HCT116 (cell line): ENCODE measurements at regions not wholly inside any gene's neighbourhood (a gene's known extent, or its start where the extent isn't known, plus 50 kb on each side); places are given as distances from the start of the nearest gene placed in this dataset.

Source experiments
- ATAC-seq: fragments of 200-7000 bp; cut with Tn5 transposase; 2 replicates; pipeline ENCODE4 v1.9.1; 2020; ENCODE audit warnings: mild to moderate bottlenecking, moderate library complexity
- BruUV-seq: library from RNA; stranded (reverse); fragments of 400-500 nt; replicated peaks from 2 replicates; lab custom pipeline; 2021; lab: Mats Ljungman, UMichigan
- CTCF ChIA-PET: fragments of 300-600 bp; sonication (Branson Sonifier 250); formaldehyde crosslinking; loops from one replicate; lab custom pipeline; 2021; ENCODE audit warnings: antibody characterized with exemption; lab: Charles Lee
- POLR2A ChIA-PET: fragments of 300-600, 350-600 bp; sonication (Branson Sonifier 250); formaldehyde crosslinking; loops from one replicate; lab custom pipeline; 2021; ENCODE audit warnings: antibody characterized with exemption; lab: Charles Lee
- RAD21 ChIA-PET, 2 experiments: fragments of 300-600 bp; sonication (Branson Sonifier 250); formaldehyde crosslinking; loops; one replicate each; lab custom pipeline; 2023; ENCODE audit warnings: low total read pairs in 2 of 2; ENCODE audit not compliant: uncharacterized antibody in 2 of 2, unreplicated experiment in 2 of 2, low non-redundant PET in 1 of 2; lab: Charles Lee
- DNase-seq: peaks from one replicate; pipeline ENCODE4 v3.0.0-alpha.2; 2010; ENCODE audit warnings: low read depth, low spot score
- H2AFZ ChIP-seq: fragments of 200-600 bp; shearing (Covaris generic), sonication (generic); 2 replicates; pipeline ENCODE4 v1.6.1; 2017; ENCODE audit warnings: low read depth, mixed run types, mixed read lengths, antibody characterized with exemption, low read length; ENCODE audit not compliant: poor library complexity, severe bottlenecking
- H3K27ac ChIP-seq: 2 replicates; pipeline ENCODE4 v1.5.1; 2012; ENCODE audit warnings: low read depth, low read length
- H3K27me3 ChIP-seq: fragments of 200-600 bp; sonication (generic); 2 replicates; pipeline ENCODE4 v1.6.1; 2016; ENCODE audit warnings: mixed run types, low read length, mixed read lengths; ENCODE audit not compliant: insufficient read depth
- H3K36me3 ChIP-seq, 2 experiments: fragments of 200-500 bp in 1 of 2; fragments of 200-600 bp in 1 of 2; sonication (Bioruptor generic) in 1 of 2; sonication (generic) in 1 of 2; 2 replicates each; pipeline versions ENCODE4 v1.5.1 to v1.6.1; 2014 to 2016; ENCODE audit warnings: low read length in 2 of 2, inconsistent platforms in 1 of 2, mixed read lengths in 1 of 2, mixed run types in 1 of 2; ENCODE audit not compliant: insufficient read depth in 2 of 2, control insufficient read depth in 1 of 2
- H3K4me1 ChIP-seq, 2 experiments: fragments of 200-600 bp in 1 of 2; sonication (generic) in 1 of 2; 2 replicates each; pipeline versions ENCODE4 v1.5.1 to v1.6.1; 2012 to 2017; ENCODE audit warnings: low read length in 2 of 2, inconsistent platforms in 1 of 2, mild to moderate bottlenecking in 1 of 2, mixed read lengths in 1 of 2, mixed run types in 1 of 2, moderate library complexity in 1 of 2; ENCODE audit not compliant: insufficient read depth in 2 of 2, control insufficient read depth in 1 of 2
- H3K4me2 ChIP-seq: fragments of 200-600 bp; sonication (generic); 2 replicates; pipeline ENCODE4 v1.6.1; 2017; ENCODE audit warnings: mixed run types, low read length, mixed read lengths
- H3K4me3 ChIP-seq, 2 experiments: fragments of 200-600 bp in 1 of 2; sonication (generic) in 1 of 2; replicated peaks in 1 of 2; 2 replicates each; pipeline ENCODE4 v1.5.1; 2011 to 2016; ENCODE audit warnings: low read length in 2 of 2, control low read depth in 1 of 2, low read depth in 1 of 2, mild to moderate bottlenecking in 1 of 2, mixed read lengths in 1 of 2, mixed run types in 1 of 2
- H3K79me2 ChIP-seq: fragments of 200-600 bp; sonication (generic); 2 replicates; pipeline ENCODE4 v1.6.1; 2017; ENCODE audit warnings: mild to moderate bottlenecking, mixed run types, low read length, moderate library complexity, mixed read lengths; ENCODE audit not compliant: insufficient read depth
- H3K9ac ChIP-seq: fragments of 200-600 bp; sonication (generic); 2 replicates; pipeline ENCODE4 v1.6.1; 2016; ENCODE audit warnings: low read length, mixed read lengths
- H3K9me2 ChIP-seq: fragments of 200-600 bp; sonication (generic), shearing (Covaris generic); 2 replicates; pipeline ENCODE4 v1.6.1; 2017; ENCODE audit warnings: mixed run types, mild to moderate bottlenecking, moderate library complexity; ENCODE audit not compliant: insufficient read depth
- H3K9me3 ChIP-seq, 2 experiments: fragments of 200-500 bp in 1 of 2; fragments of 200-600 bp in 1 of 2; sonication (Bioruptor generic) in 1 of 2; sonication (generic) in 1 of 2; 2 replicates each; pipeline ENCODE4 v1.6.1; 2014 to 2017; ENCODE audit warnings: low read length in 2 of 2, mixed read lengths in 2 of 2, inconsistent platforms in 1 of 2, low read depth in 1 of 2, mild to moderate bottlenecking in 1 of 2, mixed run types in 1 of 2, moderate library complexity in 1 of 2; ENCODE audit not compliant: control insufficient read depth in 1 of 2, insufficient read depth in 1 of 2
- H4K20me1 ChIP-seq: fragments of 200-600 bp; sonication (generic), shearing (Covaris generic); 2 replicates; pipeline ENCODE4 v1.6.1; 2017; ENCODE audit warnings: mixed run types, mild to moderate bottlenecking, moderate library complexity; ENCODE audit not compliant: insufficient read depth
- ATF3 ChIP-seq: IDR thresholded peaks from 2 replicates; pipeline ENCODE4 v1.6.1; 2012
- CEBPB ChIP-seq: IDR thresholded peaks from 2 replicates; pipeline ENCODE4 v1.6.1; 2012; ENCODE audit warnings: low read depth
- CTCF ChIP-seq, 3 experiments: fragments of 200-600 bp in 1 of 3; sonication (generic) in 1 of 3; IDR thresholded peaks in 2 of 3; conservative IDR thresholded peaks in 1 of 3; 2 replicates each; pipeline ENCODE4 v1.5.1; 2012 to 2017; ENCODE audit warnings: low read depth in 2 of 3, low read length in 2 of 3, antibody characterized with exemption in 1 of 3, borderline replicate concordance in 1 of 3, control low read depth in 1 of 3, mild to moderate bottlenecking in 1 of 3, mixed read lengths in 1 of 3, mixed run types in 1 of 3, moderate library complexity in 1 of 3; ENCODE audit not compliant: insufficient read depth in 1 of 3
- ELF1 ChIP-seq: IDR thresholded peaks from 2 replicates; pipeline ENCODE4 v1.6.1; 2012; ENCODE audit warnings: low read depth, borderline replicate concordance
- EZH2 ChIP-seq: fragments of 200-600 bp; sonication (generic); IDR thresholded peaks from 2 replicates; pipeline ENCODE4 v1.6.1; 2017; ENCODE audit warnings: antibody characterized with exemption, mixed run types
- MAX ChIP-seq: IDR thresholded peaks from 2 replicates; pipeline ENCODE4 v1.6.1; 2012
- POLR2AphosphoS5 ChIP-seq: IDR thresholded peaks from 2 replicates; pipeline ENCODE4 v1.6.1; 2011; ENCODE audit warnings: mild to moderate bottlenecking, low read depth, low read length, moderate library complexity
- RAD21 ChIP-seq: IDR thresholded peaks from 2 replicates; pipeline ENCODE4 v1.6.1; 2012; ENCODE audit warnings: low read depth, mild to moderate bottlenecking
- REST ChIP-seq: IDR thresholded peaks from 2 replicates; pipeline ENCODE4 v1.6.1; 2012; ENCODE audit warnings: low read depth
- SIN3A ChIP-seq: IDR thresholded peaks from 2 replicates; pipeline ENCODE4 v1.6.1; 2012; ENCODE audit warnings: low read depth
- SP1 ChIP-seq: IDR thresholded peaks from 2 replicates; pipeline ENCODE4 v1.6.1; 2012; ENCODE audit warnings: low read depth
- SRF ChIP-seq: IDR thresholded peaks from 2 replicates; pipeline ENCODE4 v1.6.1; 2012; ENCODE audit warnings: low read depth
- TCF7L2 ChIP-seq: IDR thresholded peaks from 2 replicates; pipeline ENCODE4 v1.7.0; 2011; ENCODE audit warnings: borderline replicate concordance, inconsistent platforms; ENCODE audit not compliant: insufficient read depth, insufficient read length; ENCODE audit errors: extremely low read depth
- YY1 ChIP-seq: IDR thresholded peaks from 2 replicates; pipeline ENCODE4 v1.6.1; 2011; ENCODE audit warnings: low read length, low read depth, moderate library complexity, mild to moderate bottlenecking; ENCODE audit not compliant: insufficient replicate concordance; ENCODE audit errors: extremely low read depth
- ZFX ChIP-seq: fragments of 450-650 bp; IDR thresholded peaks from 2 replicates; pipeline ENCODE4 v1.6.1; 2017
- ZNF274 ChIP-seq: fragments of 200-500 bp; sonication (Bioruptor generic); IDR thresholded peaks from 2 replicates; pipeline ENCODE4 v1.6.1; 2014; ENCODE audit warnings: mild to moderate bottlenecking, low read depth, low read length, inconsistent platforms
- intact Hi-C: fragments of 100-400 bp; cut with micrococcal nuclease; formaldehyde crosslinking; loops from 2 replicates; pipeline ENCODE4 v1.10.0; 2022

GRCh38 chr10:118513174-118513573, 82.3 kb downstream of the PRLHR start:
- H3K4me1 ChIP-seq = no peaks in the 10 kb centered on the region
- BruUV-seq = no TSS peak
- RAD21 ChIA-PET = no interaction called here

GRCh38 chr10:118511711-118512110, 83.7 kb downstream of the PRLHR start:
- TF ChIP-seq SIN3A (no peak), ATF3 (no peak), CEBPB (no peak), REST (no peak), CTCF (IDR thresholded peaks at IDR 0.05 in 2 of 3, conservative IDR thresholded peaks at IDR 0.05 in 1 of 3; ENCODE audit: borderline replicate concordance in 1 of 3, insufficient read depth in 1 of 3, low read depth in 2 of 3, low read length in 2 of 3) (no peak), ZFX (no peak), RAD21 (no peak), YY1 (no peak), ELF1 (no peak)
- no peaks in the 10 kb centered on the region for H3K27me3 ChIP-seq
- RAD21 ChIA-PET = no interaction called here
- no peaks in the 10 kb centered on the region for H3K9me3 ChIP-seq
- no peaks in the 10 kb centered on the region for H3K4me1 ChIP-seq
- no TSS peak for BruUV-seq
- CTCF ChIA-PET = interaction anchor here (2.6 kb wide), 1 partner anchor 52 kb away, joined by 10 read pairs; no protein-coding TSS in a partner anchor
- ATAC-seq = no peak
- H3K9me2 ChIP-seq = no peaks in the 10 kb centered on the region
- H2AFZ ChIP-seq = no peak overlapping the region
- H3K27ac ChIP-seq = no peak overlapping the region
- no peaks in the 10 kb centered on the region for H3K79me2 ChIP-seq
- no peaks in the 10 kb centered on the region for H4K20me1 ChIP-seq
- POLR2A ChIA-PET = no interaction called here
- intact Hi-C loops = no loop called here
- H3K9ac ChIP-seq = no peak overlapping the region
- H3K4me2 ChIP-seq = no peak overlapping the region
- no peak overlapping the region for H3K4me3 ChIP-seq
- no peak for DNase-seq
- H3K36me3 ChIP-seq = no peaks in the 10 kb centered on the region

More at GRCh38 chr10:118513174-118513573, 82.3 kb downstream of the PRLHR start:
- Histone ChIP-seq H3K4me2 (no peak overlapping the region), H3K4me3 (no peak overlapping the region), H3K79me2 (no peaks in the 10 kb centered on the region), H2AFZ (no peak overlapping the region), H3K9me2 (no peaks in the 10 kb centered on the region; the same call in 1 of the 2 replicates), H4K20me1 (no peaks in the 10 kb centered on the region), H3K9ac (no peak overlapping the region), H3K36me3 (no peaks in the 10 kb centered on the region), H3K27ac (no peak overlapping the region), H3K9me3 (no peaks in the 10 kb centered on the region), H3K27me3 (no peaks in the 10 kb centered on the region)
- ChIA-PET CTCF (no interaction called here), POLR2A (no interaction called here)
- ATAC-seq (no peak), DNase-seq (no peak)
- intact Hi-C loops = no loop called here
- no peak for TF ChIP-seq YY1
- no peak for TF ChIP-seq POLR2AphosphoS5
- TF ChIP-seq EZH2 = no peak
- no peak for TF ChIP-seq TCF7L2
- no peak for TF ChIP-seq SP1
- no peak for TF ChIP-seq MAX
- no peak for TF ChIP-seq ATF3
- TF ChIP-seq CEBPB = no peak
- no peak for TF ChIP-seq RAD21
- TF ChIP-seq SRF = no peak
- no peak for TF ChIP-seq ZNF274
